Right lobe of liver (tissue), 4 donors: ENCODE measurements at regions not wholly inside any gene's neighbourhood (a gene's known extent, or its start where the extent isn't known, plus 50 kb on each side); places are given as distances from the start of the nearest gene placed in this dataset.

ENCODE experiments used
- POLR2A ChIP-seq: fragments of 450-650 bp; IDR thresholded peaks from one replicate; pipeline ENCODE4 v1.6.1; 2017; ENCODE audit warnings: antibody characterized with exemption, mild to moderate bottlenecking
- TF ChIP-seq, protein P1 (sequence below), 4 donors: fragments of 200-600 bp in 3 of 4; fragments of 450-650 bp in 1 of 4; IDR thresholded peaks; one replicate each; pipeline versions ENCODE4 v1.5.1 to v1.8.0; 2016 to 2022; ENCODE audit warnings: antibody characterized with exemption in 4 of 4, mild to moderate bottlenecking in 2 of 4
- donor health status: DM: no; HTN: no; CAD: no.
- donor health status: DM: no; HTN: no; CAD: no.
- donor health status: DM: no; HTN: yes; CAD: no.

DNA sequence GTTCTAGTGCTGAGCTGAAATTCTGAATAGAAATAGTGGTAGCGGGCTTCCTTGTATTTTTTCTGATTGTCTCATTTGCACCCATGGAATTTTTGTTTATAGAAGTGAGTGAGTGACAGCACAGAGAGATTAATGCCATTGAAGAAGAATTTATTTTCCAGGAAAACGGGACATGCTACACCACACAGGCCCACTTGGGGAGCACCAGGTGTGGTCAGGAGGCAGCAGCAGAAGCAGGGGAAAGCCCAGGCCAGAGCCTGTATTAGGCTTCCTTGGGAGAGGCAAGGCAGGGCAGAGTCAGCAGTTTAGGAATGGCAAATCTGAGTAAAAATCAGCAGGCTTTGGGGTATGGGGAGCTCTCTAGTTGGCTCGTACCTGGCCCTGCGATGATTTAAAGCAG lies 88.4 kb upstream of the ATP11B start:
- TF ChIP-seq, protein P1, sequence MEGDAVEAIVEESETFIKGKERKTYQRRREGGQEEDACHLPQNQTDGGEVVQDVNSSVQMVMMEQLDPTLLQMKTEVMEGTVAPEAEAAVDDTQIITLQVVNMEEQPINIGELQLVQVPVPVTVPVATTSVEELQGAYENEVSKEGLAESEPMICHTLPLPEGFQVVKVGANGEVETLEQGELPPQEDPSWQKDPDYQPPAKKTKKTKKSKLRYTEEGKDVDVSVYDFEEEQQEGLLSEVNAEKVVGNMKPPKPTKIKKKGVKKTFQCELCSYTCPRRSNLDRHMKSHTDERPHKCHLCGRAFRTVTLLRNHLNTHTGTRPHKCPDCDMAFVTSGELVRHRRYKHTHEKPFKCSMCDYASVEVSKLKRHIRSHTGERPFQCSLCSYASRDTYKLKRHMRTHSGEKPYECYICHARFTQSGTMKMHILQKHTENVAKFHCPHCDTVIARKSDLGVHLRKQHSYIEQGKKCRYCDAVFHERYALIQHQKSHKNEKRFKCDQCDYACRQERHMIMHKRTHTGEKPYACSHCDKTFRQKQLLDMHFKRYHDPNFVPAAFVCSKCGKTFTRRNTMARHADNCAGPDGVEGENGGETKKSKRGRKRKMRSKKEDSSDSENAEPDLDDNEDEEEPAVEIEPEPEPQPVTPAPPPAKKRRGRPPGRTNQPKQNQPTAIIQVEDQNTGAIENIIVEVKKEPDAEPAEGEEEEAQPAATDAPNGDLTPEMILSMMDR (IDR thresholded peaks at IDR 0.05): no peak
- TF ChIP-seq POLR2A: no peak
